GM11168 (cell line): ENCODE measurements at regions not wholly inside any gene's neighbourhood (a gene's known extent, or its start where the extent isn't known, plus 50 kb on each side); places are given as distances from the start of the nearest gene placed in this dataset.
"Not testable (repeated sequence)": the region's sequence is repeated elsewhere in the genome, so short reads cannot be mapped to it uniquely, and the experiment has no call there.

Source experiments
- in situ Hi-C: fragments of 300-500 bp; cut with MboI; formaldehyde crosslinking; loops from one replicate; pipeline ENCODE4 v1.12.0; 2022; ENCODE audit warnings: low sequenced_read_pairs; ENCODE audit not compliant: unreplicated experiment

DNA sequence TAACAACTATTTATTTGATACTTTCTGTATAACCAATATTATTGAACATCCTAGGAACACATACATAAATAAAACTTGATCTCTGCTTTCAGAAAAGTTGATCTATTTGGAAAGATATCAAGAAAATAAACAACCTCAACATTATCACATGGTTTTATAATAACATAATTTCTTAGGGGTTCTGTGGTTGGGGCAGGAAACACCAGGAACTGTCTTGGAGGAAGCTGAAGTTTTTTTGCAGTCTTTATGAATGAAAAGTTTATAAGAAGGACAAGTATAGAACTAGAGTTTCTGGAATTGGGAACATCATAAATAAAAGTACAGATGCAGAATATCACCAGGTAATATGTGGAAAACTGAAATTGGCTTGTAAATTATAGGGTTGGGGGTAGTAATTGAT is 296.1 kb downstream of the TAF11L14 start:
- in situ Hi-C loops: no loop called here

DNA sequence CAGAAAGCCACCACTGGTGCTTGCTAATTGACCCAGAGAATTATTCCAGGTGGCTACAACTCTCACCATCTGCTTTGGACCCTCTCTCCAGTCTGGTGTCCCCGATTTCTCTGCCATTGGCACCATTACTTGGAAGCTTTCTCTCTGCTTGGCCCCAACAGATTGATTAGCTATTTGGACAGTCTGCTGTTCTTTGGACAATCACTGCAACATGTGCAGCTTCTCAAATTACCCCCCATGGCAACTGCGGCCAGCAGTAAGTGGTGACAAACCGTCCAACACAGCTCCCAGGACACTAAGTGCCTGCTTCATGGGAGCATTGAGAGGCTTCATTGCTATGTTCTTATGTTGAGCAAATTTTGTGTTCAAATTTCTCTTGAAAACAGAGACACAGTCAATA is 309.8 kb downstream of the TAF11L14 start:
- in situ Hi-C loops: no loop called here

DNA sequence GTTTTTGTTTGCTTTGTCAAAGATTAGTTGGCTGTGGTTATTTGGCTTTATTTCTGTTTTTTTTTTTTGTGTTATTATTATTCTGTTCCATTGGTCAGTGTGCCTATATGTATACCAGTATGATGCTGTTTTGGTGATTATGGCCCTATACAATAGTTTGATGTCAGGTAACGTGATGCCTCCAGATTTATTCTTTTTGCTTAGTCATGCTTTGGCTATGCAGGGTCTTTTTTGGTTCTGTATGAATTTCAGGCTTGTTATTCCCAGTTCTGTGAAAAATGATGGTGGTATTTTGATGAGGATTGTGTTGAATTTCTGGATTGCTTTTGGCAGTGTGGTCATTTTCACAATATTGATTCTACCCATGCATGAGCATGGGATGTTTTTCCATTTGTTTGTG is 312.8 kb downstream of the TAF11L14 start:
- in situ Hi-C loops: no loop called here

DNA sequence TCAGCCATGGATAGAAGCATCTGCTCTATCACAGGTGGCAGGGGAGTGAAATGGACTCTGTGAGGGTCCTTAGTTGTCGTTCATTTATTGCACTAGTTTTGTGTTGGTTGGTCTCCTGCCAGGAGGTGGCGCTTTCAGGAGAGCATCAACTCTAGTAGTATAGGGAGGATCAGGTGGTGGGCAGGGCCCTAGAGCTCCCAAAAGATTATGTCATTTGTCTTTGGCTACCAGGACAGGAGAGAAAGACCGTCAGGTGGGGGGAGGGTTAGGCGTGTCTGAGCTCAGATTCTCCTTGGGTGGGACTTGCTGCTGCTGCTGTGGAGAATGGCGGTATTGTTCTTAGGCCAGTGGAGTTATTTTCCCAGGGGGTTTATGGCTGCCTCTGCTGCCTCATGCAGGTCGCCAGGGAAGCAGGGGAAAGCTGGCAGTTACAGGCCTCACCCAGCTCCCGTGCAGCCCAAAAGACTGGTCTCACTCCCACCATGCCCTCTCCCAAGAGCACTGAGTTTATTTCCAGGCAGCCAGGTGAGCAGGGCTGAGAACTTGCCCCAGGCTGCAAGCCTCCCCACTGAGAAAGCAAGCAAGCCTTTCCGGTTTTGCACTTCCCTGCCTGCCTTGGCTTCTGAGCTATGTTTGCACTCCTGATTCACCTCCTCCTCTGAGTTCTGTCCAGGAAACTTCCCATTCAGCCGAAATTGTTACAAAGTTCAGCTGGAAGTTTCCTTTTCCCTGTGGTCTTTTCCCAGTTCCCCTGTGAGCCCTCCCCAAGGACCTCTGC is 317.3 kb downstream of the TAF11L14 start:
- in situ Hi-C loops: no loop called here

DNA sequence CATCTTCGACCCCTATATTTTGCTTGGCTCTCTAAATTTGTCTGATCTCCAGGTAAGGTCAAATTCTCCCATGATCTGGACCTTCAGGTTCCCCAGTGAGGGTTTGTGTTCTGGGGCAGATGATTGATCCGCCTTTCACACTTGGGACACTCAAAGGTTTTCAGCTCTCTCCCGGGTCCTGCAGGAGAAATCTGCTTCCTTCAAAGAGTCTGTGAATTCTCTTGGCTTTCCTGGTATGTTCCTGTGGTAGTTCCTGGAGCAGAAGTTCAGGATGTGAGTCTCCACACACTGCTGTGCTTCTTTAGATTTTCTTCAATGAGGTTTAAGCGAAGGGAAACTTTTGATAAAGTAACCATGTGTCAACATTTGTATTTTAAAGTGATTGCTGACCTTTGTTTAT is 318.0 kb downstream of the TAF11L14 start:
- in situ Hi-C loops: no loop called here

DNA sequence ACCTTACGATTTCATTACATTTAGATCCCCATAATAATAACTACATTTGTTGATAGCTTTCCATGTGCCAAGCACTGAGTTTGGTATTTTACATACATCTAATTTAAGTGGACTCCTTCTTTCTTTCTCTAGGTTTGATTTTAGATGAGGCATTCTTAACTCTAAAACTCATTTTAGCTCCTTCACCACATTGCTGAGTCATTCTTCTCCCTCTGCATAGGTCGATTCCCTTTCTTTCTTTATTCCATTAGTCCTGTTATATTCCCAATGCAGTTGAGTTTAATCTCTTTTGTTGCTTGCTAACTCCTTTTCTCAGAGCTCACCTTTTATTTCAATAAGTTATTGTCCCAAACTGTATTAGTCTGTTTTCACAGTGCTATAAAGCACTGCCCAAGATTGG is 329.8 kb downstream of the TAF11L14 start:
- in situ Hi-C loops: no loop called here

DNA sequence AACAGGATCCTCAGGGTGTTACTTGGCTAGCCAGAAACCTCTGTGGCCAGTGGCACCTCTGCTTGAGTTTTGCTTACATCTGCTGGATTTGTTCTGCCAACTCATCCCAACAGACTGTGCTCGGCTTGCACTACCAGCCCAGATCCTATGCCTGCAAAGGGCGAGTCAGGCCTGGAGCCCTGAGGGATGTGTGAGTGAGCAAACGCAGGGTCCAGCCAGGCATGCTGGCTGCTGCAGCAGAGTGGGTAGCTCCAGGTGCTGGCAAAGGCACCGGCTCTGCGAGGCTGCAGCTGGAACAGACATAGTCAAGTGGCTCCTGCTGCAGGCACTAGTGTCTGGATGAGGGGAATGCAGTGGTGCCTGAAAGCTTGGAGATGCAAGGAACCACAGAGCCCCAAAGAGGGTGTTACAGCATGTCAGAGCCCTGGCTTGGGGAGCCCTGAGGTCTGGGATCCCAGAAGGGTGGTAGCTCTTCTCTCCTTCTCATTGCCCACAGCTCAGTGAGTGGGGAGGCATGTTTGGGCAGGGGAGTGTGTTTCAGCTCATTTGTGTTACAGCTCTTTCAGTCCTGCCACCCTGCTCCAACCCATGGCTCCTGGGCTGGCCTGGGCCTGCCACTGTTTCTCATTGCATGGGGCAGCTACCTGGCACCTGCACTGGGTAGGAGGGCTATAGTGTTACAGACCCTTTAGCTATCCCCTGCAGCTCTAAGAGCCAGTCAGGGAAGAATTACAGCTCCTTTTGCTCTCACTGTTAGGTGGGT is 332.6 kb downstream of the TAF11L14 start:
- in situ Hi-C loops: no loop called here

DNA sequence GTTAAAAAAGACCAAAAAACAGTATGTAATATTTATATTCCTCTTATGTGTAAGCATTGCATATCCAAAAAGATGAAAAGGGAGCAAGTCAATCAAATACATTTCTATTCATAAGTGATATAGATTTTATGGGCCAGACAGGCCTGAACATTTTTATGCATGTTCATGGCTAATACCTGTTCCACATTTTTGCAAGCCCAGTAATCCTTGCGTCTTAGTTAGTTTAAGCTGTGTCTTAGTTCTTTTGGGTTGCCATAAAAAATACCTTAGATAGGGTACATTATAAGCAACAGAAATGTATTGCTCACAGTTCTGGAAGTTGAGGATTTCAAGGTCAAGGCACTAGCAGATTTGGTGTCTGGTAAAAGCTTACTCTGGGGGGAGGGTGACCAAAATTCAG is 342.1 kb downstream of the TAF11L14 start:
- in situ Hi-C loops: no loop called here

DNA sequence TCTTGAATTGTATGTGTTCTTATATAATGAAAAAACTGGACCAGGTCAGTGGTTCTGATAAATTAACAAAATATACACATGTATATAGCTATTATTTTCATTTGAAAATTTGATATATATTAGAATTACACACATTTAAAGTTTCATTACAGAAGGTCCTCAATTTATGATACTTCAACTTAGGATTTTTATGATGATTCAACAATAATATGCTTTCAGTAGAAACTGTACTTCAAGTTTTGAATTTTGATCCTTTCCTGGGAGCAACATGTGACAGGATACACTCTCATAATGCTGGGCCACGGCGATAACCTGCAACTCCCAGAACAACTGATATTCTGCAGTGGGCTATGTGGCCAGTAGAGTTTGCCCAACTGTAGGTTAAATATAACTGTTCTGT is 344.7 kb downstream of the TAF11L14 start:
- in situ Hi-C loops: no loop called here

DNA sequence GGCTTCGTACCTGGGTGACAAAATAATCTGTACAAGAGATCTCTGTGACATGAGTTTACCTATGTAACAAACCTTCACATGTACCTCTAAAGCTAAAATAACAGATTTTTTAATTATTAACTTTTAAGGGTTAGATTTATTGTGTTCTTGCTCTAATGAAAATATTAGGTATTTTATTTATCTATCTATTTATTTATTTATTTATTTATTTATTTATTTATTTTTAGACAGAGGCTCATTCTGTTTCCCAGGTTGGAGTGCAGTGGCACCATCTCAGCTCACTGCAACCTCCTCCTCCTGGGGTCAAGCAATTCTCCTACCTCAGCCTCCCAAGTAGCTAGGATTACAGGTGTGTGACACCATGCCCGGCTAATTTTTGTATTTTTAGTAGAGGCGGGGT is 348.4 kb downstream of the TAF11L14 start:
- in situ Hi-C loops: not testable (repeated sequence)

DNA sequence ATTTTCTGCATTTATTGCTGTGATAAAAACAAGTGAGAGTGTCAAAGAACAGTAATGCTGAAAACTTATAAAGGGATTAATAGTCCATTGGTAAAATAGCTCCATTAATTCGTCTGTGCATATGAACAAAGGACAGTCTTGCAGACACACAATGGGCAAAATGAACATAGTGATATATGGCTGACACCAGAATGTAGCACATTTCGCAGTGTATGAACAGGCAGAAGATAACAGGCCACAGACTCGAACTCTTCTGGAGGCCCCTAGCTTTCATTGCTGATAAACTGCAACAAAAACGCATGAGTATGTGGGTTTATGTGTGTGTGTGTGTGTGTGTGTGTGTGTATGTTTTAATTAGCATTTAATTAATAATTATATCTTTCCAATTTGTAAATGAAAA is 354.8 kb downstream of the TAF11L14 start:
- in situ Hi-C loops: no loop called here

DNA sequence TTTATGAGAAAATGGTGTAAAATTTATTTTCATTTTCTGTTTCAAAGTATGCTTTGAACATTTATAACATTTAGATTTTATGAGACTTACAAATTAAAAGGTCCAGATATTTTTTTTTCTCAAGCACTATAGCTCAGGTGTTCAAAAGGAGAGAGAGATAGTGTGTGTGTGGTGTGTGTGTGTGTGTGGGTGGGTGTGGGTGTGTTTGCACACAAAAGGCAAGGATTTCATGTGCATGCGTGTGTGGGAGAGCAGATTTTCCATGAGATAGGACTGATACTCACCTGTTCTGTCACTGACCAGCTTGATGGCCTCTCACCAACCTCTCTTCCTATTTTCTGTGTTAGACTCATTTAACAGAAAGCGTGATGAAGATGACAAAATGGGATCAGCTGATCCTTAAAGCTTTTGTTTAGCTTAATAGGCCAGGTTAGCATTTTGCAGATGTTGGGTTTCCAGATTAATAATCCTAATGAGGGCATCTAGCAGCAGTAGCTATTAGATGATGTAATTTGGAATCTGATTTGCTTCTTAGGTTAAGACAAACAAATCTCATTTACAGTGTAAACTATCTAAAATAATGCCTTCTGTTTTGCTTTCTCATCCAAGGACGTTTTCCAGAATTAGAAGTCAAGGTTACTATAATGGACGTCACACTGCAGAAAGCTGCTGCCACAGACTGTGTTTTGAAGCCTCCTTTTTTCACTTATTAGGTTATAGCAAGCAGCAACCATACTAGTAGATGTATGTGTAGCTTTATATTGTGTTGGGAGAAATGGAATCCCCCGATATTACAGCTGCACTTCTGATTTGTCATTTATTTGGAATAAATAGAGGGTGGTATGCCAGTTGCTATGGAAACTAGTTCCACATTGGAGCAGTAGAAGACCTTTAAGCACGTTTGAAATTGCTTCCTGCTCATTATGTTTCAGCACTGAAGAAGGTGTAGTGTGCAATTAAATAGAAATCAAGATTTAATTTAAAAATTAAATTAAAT is 355.6 kb downstream of the TAF11L14 start:
- in situ Hi-C loops: no loop called here

DNA sequence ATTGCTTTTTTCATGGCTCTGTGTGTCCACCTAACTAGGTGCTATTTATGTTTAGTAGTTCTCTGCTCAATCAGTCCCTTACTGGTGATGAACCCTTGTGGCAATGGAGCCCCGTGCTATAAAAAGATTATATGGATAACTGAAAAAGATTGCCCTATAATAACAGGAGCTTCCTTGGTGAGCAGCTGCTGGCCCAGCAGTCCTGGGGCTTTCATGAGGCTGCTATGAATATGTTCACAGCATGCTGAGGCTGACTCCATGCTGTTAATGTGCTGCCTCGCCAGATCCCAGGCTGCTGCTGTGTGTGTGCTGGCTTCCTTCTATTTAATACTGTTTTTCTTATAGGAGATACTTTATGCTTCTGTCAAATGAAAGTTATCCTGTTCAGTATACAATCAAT is 357.5 kb downstream of the TAF11L14 start:
- in situ Hi-C loops: no loop called here

DNA sequence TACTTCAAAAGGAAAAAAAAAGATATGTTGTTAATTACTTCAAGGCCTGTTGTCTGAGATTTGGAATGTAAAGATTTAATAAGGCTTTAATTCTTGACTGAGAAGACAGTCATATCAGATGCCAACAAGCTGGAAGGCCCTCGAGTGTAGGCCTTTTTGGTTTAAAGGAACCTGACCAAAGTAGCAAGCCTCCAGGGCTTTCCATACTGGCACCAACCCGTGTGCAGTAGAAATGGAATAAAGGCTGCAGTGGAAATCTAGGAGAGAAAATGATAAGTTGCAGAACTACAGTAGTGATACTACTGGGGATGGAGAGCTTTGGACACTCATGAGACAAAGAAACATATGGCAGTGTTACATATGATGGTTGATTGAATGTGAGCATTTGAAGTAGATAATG is 358.0 kb downstream of the TAF11L14 start:
- in situ Hi-C loops: no loop called here

DNA sequence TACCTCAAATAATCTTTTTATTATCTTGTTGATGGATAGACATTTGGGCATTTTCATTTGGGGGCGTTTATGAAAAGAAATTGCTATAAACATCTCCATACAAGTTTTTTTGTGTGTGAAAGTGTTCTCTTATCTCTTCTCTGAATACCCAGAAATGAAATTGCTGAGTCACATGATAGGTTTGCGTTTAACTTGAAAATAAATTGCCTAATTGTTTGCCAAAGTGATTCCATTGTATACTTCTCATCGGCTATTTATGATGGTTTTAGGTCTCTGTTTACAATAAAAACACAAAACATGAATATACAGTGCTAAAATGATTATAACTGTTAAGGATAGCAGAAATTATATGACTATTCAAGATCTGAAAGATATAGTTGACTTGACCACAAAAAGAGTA is 361.7 kb downstream of the TAF11L14 start:
- in situ Hi-C loops: no loop called here

DNA sequence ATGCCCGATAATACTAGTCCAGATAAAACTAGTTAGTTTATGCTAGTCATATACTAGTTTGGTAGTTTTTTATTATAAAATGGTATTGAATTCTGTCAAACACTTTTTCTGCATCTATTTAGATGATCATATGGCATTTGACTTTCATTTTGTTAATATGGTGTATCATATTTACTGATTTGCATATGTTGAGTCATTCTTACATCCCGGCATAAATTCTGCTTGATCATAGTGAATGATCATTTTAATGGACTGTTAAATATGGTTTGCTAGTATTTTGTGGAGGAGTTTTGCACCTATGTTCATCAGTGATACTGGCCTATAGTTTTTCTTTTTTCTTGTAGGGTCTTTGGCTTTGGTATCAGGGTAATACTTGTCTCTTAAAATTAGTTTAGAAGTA is 365.6 kb downstream of the TAF11L14 start:
- in situ Hi-C loops: no loop called here

DNA sequence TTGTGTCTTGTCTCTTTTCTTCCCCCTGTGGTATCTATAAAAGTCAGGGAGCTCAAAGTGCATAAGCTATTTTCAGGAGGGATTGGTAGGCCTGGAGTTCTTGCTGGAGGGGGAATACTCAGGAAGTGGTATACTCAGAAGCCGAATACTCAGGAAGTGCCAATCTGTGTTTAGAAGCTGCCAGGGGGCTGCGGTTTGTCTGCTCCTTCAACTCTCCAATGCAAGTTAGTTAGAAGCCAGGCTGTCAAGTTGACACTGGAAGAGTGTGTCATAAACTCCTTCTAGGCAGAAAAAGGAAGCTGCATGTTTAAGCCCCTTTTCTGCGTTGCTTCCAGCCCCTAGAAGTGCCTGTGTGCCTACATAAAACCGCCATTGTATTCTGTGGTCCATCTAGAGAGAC is 366.5 kb downstream of the TAF11L14 start:
- in situ Hi-C loops: no loop called here

DNA sequence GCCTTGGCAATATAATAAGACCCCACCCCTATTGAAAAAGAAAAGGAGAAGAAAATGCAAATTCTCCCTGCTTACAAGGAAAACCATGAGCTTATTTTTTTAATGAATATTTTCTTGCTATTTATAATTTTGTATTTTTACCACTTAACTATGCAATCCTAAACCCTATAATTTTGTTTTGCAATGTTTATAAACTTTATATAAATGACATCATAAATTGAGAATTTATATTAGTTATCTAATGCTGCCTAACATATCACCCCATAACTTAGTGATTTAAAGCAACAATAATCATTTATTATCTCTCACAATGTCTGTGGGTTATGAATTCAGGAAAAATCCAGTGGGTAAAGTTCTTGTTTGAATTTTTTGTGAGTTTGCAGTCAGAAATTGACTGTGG is 369.1 kb downstream of the TAF11L14 start:
- in situ Hi-C loops: no loop called here

DNA sequence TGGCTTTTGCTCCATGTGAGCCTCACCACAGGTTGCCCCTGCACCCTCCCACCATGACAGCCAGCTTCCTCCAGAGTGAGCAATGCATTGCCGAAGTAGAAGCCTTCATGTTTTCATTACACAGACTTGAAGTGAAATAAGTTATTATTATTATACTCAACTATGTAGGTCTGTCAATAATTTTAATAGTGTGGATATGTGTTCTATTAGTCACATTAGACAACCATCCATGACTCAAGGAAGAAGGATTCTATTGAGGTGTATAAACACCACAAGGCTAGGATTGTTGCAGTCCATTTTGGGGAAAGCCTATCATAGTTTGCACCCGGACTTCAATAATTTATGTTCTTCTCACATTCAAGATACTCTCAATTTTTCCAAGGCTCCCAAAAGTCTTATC is 369.5 kb downstream of the TAF11L14 start:
- in situ Hi-C loops: no loop called here

DNA sequence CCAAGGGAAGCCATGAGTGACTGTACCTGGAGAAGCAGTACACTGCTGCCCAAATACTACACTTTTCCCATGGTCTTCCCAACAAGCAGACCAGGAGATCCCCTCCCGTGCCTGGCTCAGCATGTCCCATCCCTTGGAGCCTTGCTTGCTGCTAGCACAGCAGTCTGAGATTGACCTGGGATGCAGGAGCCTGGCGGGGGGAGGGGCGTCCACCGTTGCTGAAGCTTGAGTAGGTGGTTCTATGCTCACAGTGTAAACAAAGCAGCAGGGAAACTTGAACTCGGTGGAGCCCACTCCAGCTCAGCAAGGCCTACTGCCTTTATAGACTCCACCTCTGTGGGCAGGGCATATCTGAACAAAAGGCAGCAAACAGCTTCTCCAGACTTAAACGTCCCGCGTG is 372.0 kb downstream of the TAF11L14 start:
- in situ Hi-C loops: not testable (repeated sequence)

DNA sequence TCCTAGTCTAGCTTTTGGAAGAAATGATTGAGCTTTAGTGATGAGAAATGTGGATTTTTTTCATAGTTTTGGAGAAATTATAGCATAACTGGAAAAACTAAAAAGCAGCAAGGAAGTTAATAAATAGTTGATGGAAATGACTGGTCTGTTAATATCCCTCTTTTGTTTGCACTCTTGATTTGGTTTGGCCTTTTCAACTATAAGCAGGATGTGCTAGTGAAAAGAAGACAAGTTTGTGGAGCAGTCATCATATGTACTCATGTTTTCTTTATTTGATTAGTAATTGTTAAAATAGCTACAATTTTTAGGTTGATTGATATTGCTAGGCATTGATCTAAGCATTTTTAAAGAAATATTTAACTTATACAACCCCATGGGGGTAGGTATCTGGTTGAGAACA is 374.7 kb downstream of the TAF11L14 start:
- in situ Hi-C loops: no loop called here
